ENCODE measurements at regions not wholly inside any gene's neighbourhood (a gene's known extent, or its start where the extent isn't known, plus 50 kb on each side); places are given as distances from the start of the nearest gene placed in this dataset.
"Not testable (repeated sequence)": the region's sequence is repeated elsewhere in the genome, so short reads cannot be mapped to it uniquely, and the experiment has no call there.

GRCh38 chr3:152583963-152584362, 251.0 kb upstream of the P2RY1 start:
- DNase-seq: no peak

GRCh38 chr3:152586974-152587373, 248.0 kb upstream of the P2RY1 start:
- DNase-seq: no peak

GRCh38 chr3:152587861-152588260, 247.1 kb upstream of the P2RY1 start:
- no peak for DNase-seq

GRCh38 chr3:152589644-152590043, 245.3 kb upstream of the P2RY1 start:
- no peak for DNase-seq

- DNase-seq: no peak
These were observed 243.4 kb upstream of the P2RY1 start for GRCh38 chr3:152591515-152591914.

GRCh38 chr3:152593242-152593641, 241.7 kb upstream of the P2RY1 start:
- no peak for DNase-seq

GRCh38 chr3:152595975-152596821, 238.7 kb upstream of the P2RY1 start:
- DNase-seq: no peak

- not testable (repeated sequence) for DNase-seq
These were observed 238.1 kb upstream of the P2RY1 start for GRCh38 chr3:152596832-152597231.

GRCh38 chr3:152606146-152606545, 228.8 kb upstream of the P2RY1 start:
- no peak for DNase-seq

GRCh38 chr3:152607179-152607578, 227.8 kb upstream of the P2RY1 start:
- DNase-seq: no peak

- no peak for DNase-seq
These were observed 226.0 kb upstream of the P2RY1 start for GRCh38 chr3:152608696-152609594.

- no peak for DNase-seq
These were observed 225.0 kb upstream of the P2RY1 start for GRCh38 chr3:152609891-152610290.

- DNase-seq: no peak
These were observed 224.3 kb upstream of the P2RY1 start for GRCh38 chr3:152610622-152611021.

GRCh38 chr3:152611905-152612304, 223.0 kb upstream of the P2RY1 start:
- DNase-seq: no peak

GRCh38 chr3:152613851-152614250, 221.1 kb upstream of the P2RY1 start:
- DNase-seq: no peak

GRCh38 chr3:152615681-152616080, 219.2 kb upstream of the P2RY1 start:
- no peak for DNase-seq

- no peak for DNase-seq
These were observed 217.3 kb upstream of the P2RY1 start for GRCh38 chr3:152617609-152618008.

- DNase-seq: no peak
These were observed 216.4 kb upstream of the P2RY1 start for GRCh38 chr3:152618529-152618928.

GRCh38 chr3:152619691-152620090, 215.2 kb upstream of the P2RY1 start:
- no peak for DNase-seq

- DNase-seq: no peak
These were observed 214.5 kb upstream of the P2RY1 start for GRCh38 chr3:152620395-152620794.

GRCh38 chr3:152621006-152621868, 213.7 kb upstream of the P2RY1 start:
- no peak for DNase-seq

- no peak for DNase-seq
These were observed 212.7 kb upstream of the P2RY1 start for GRCh38 chr3:152621967-152622810.
